GM19455 (cell line): ENCODE measurements at regions not wholly inside any gene's neighbourhood (a gene's known extent, or its start where the extent isn't known, plus 50 kb on each side); places are given as distances from the start of the nearest gene placed in this dataset.

Experiments
- ATAC-seq: cut with Tn5 transposase; IDR thresholded peaks from one replicate; pipeline ENCODE4 v1.9.1; 2021; ENCODE audit not compliant: unreplicated experiment

- ATAC-seq: peak; percentile 44
Observed at GRCh38 chr6:137816133-137816579, 50.9 kb upstream of the TNFAIP3 start.

DNA sequence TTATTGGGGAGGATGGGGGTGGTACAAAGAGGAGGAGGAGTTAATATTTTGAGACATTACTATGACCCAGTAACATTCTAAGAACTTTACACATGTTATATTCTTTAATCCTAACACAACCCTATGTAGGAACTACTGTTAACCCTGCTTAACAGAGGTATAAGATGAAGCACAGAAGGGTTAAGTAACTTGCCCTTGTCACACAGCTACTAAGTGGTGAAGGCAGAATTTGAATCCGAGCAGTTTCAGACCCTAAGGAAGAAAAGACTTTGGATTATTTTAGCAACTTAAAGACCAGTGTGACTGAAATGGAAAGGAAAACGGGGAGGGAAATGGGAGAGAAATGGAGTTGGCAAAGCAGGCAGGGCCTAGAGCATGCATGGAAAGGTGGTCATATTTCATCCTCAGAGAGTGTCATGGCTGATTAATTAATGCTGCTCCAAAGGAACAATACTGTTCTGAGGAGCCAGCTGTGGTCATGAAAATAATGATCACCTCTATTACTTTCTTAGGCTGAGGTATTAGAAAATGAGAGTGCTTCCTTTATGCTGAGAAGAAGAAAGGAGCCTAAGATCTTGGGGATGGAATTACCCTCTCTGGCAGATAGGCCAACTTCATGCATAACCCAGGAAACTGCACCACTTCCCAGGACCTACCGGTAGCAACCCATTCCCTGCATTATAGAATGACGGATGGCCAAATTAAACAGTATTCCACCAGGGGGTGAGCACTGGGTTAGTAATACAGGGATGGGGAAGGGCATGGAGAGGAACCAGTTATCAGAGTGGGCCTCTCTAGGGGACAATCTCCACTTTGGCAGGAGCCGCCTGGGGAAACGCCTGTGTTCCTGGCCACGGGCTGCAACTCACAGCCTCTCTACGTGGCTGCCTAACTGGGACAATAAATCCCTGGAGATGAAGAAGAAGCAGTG is 50.1 kb upstream of the TNFAIP3 start:
- ATAC-seq: no peak
